ENCODE measurements at regions not wholly inside any gene's neighbourhood (a gene's known extent, or its start where the extent isn't known, plus 50 kb on each side); places are given as distances from the start of the nearest gene placed in this dataset.

- DNase-seq: no peak
- no peaks in the 10 kb centered on the region for H3K36me3 Mint-ChIP-seq
- peak overlapping the region in 1 of 6 donors; percentile 36 for H3K27ac Mint-ChIP-seq
- H3K9me3 Mint-ChIP-seq: peaks cover 0 to 5% (median 2%) of the 10 kb centered on the region in 6 donors
- H3K4me1 Mint-ChIP-seq: peaks cover 29 to 35% of the 10 kb centered on the region in 2 donors
- no peak overlapping the region for H3K4me3 Mint-ChIP-seq
- peaks cover 0 to 3% (median 0%) of the 10 kb centered on the region in 3 donors for H3K27me3 Mint-ChIP-seq (ENCODE audit: low read depth in 3 of 3)
These were observed 549.1 kb upstream of the BOD1L1 start for GRCh38 chr4:14176613-14177012.

GRCh38 chr4:14177987-14178386 lies 550.5 kb upstream of the BOD1L1 start:
- Mint-ChIP-seq H3K27ac (peak overlapping the region; percentile 53 to 83 (median 71)), H3K4me3 (peak overlapping the region; percentile 29 to 49 (median 36)), H3K36me3 (no peaks in the 10 kb centered on the region), H3K9me3 (peaks cover 0 to 4% (median 0%) of the 10 kb centered on the region in 6 donors), H3K4me1 (peaks cover 29 to 35% of the 10 kb centered on the region in 2 donors), H3K27me3 (ENCODE audit: low read depth in 3 of 3) (peaks cover 0 to 3% (median 0%) of the 10 kb centered on the region in 3 donors)
- DNase-seq: no peak

- peaks cover 29 to 35% of the 10 kb centered on the region in 2 donors for H3K4me1 Mint-ChIP-seq
- H3K4me3 Mint-ChIP-seq: peak overlapping the region; percentile 34 to 49 (median 36)
- H3K36me3 Mint-ChIP-seq: no peaks in the 10 kb centered on the region
- peak in 1 of 3 donors; percentile 6 for DNase-seq
- peak overlapping the region; percentile 53 to 83 (median 71) for H3K27ac Mint-ChIP-seq
- H3K9me3 Mint-ChIP-seq: peaks cover 0 to 4% (median 0%) of the 10 kb centered on the region in 6 donors
- peaks cover 0 to 2% (median 0%) of the 10 kb centered on the region in 3 donors for H3K27me3 Mint-ChIP-seq (ENCODE audit: low read depth in 3 of 3)
These were observed 550.9 kb upstream of the BOD1L1 start for GRCh38 chr4:14178421-14178820.

- peaks cover 0 to 2% (median 0%) of the 10 kb centered on the region in 3 donors for H3K27me3 Mint-ChIP-seq (ENCODE audit: low read depth in 3 of 3)
- peaks cover 0 to 2% (median 0%) of the 10 kb centered on the region in 6 donors for H3K9me3 Mint-ChIP-seq
- DNase-seq: no peak
- no peaks in the 10 kb centered on the region for H3K36me3 Mint-ChIP-seq
- peaks cover 29 to 35% of the 10 kb centered on the region in 2 donors for H3K4me1 Mint-ChIP-seq
- peak overlapping the region in 1 of 6 donors; percentile 23 for H3K27ac Mint-ChIP-seq
- H3K4me3 Mint-ChIP-seq: no peak overlapping the region
These were observed 552.6 kb upstream of the BOD1L1 start for GRCh38 chr4:14180166-14180565.

- DNase-seq: no peak
- Mint-ChIP-seq H3K9me3 (peaks cover 0 to 2% (median 0%) of the 10 kb centered on the region in 6 donors), H3K4me3 (no peak overlapping the region), H3K4me1 (peaks cover 29 to 35% of the 10 kb centered on the region in 2 donors), H3K27me3 (ENCODE audit: low read depth in 3 of 3) (no peaks in the 10 kb centered on the region), H3K27ac (peak overlapping the region in 1 of 6 donors; percentile 9), H3K36me3 (no peaks in the 10 kb centered on the region)
These were observed 553.6 kb upstream of the BOD1L1 start for GRCh38 chr4:14180983-14181601.

- Mint-ChIP-seq H3K27me3 (ENCODE audit: low read depth in 3 of 3) (no peaks in the 10 kb centered on the region), H3K36me3 (no peaks in the 10 kb centered on the region), H3K4me1 (peaks cover 23 to 29% of the 10 kb centered on the region in 2 donors), H3K4me3 (no peak overlapping the region), H3K9me3 (peaks cover 0 to 2% (median 0%) of the 10 kb centered on the region in 6 donors), H3K27ac (no peak overlapping the region)
- no peak for DNase-seq
These were observed 554.6 kb upstream of the BOD1L1 start for GRCh38 chr4:14182148-14182547.

- H3K9me3 Mint-ChIP-seq: peaks cover 0 to 6% (median 0%) of the 10 kb centered on the region in 6 donors
- no peak for DNase-seq
- H3K27me3 Mint-ChIP-seq (ENCODE audit: low read depth in 3 of 3): no peaks in the 10 kb centered on the region
- H3K27ac Mint-ChIP-seq: no peak overlapping the region
- peaks cover 2 to 8% of the 10 kb centered on the region in 2 donors for H3K4me1 Mint-ChIP-seq
- no peaks in the 10 kb centered on the region for H3K36me3 Mint-ChIP-seq
- H3K4me3 Mint-ChIP-seq: no peak overlapping the region
These were observed 556.7 kb upstream of the BOD1L1 start for GRCh38 chr4:14184265-14184664.

- peaks cover 0 to 1% (median 0%) of the 10 kb centered on the region in 3 donors for H3K27me3 Mint-ChIP-seq (ENCODE audit: low read depth in 3 of 3)
- peaks cover 0 to 6% (median 0%) of the 10 kb centered on the region in 6 donors for H3K9me3 Mint-ChIP-seq
- no peak overlapping the region for H3K4me3 Mint-ChIP-seq
- no peak for DNase-seq
- H3K27ac Mint-ChIP-seq: no peak overlapping the region
- H3K4me1 Mint-ChIP-seq: peaks cover 1 to 3% of the 10 kb centered on the region in 2 donors
- H3K36me3 Mint-ChIP-seq: no peaks in the 10 kb centered on the region
These were observed 557.2 kb upstream of the BOD1L1 start for GRCh38 chr4:14184767-14185166.

- Mint-ChIP-seq H3K4me1 (no peaks in the 10 kb centered on the region), H3K27ac (no peak overlapping the region), H3K4me3 (no peak overlapping the region), H3K36me3 (no peaks in the 10 kb centered on the region), H3K9me3 (peaks cover 0 to 5% (median 2%) of the 10 kb centered on the region in 6 donors), H3K27me3 (ENCODE audit: low read depth in 3 of 3) (peaks cover 0 to 1% (median 0%) of the 10 kb centered on the region in 3 donors)
- no peak for DNase-seq
These were observed 560.7 kb upstream of the BOD1L1 start for GRCh38 chr4:14188214-14188613.

- Mint-ChIP-seq H3K4me1 (no peaks in the 10 kb centered on the region), H3K9me3 (peaks cover 0 to 10% (median 2%) of the 10 kb centered on the region in 6 donors), H3K27ac (no peak overlapping the region)
These were observed 566.1 kb upstream of the BOD1L1 start for GRCh38 chr4:14193601-14194000.

GRCh38 chr4:14196131-14196530 lies 568.6 kb upstream of the BOD1L1 start:
- Mint-ChIP-seq H3K4me1 (no peaks in the 10 kb centered on the region), H3K9me3 (peaks cover 0 to 15% (median 0%) of the 10 kb centered on the region in 6 donors), H3K27me3 (ENCODE audit: low read depth in 3 of 3) (peaks cover 0 to 2% (median 0%) of the 10 kb centered on the region in 3 donors), H3K27ac (no peak overlapping the region), H3K36me3 (no peaks in the 10 kb centered on the region), H3K4me3 (no peak overlapping the region)
- DNase-seq: no peak

More at GRCh38 chr4:14193601-14194000, 566.1 kb upstream of the BOD1L1 start:
- Mint-ChIP-seq H3K27me3 (ENCODE audit: low read depth in 3 of 3) (peaks cover 0 to 2% (median 1%) of the 10 kb centered on the region in 3 donors), H3K4me3 (no peak overlapping the region), H3K36me3 (no peaks in the 10 kb centered on the region)
- DNase-seq: no peak

- DNase-seq: no peak
- Mint-ChIP-seq H3K27ac (no peak overlapping the region), H3K36me3 (no peaks in the 10 kb centered on the region), H3K9me3 (peaks cover 3 to 17% (median 12%) of the 10 kb centered on the region in 6 donors), H3K4me3 (no peak overlapping the region), H3K27me3 (ENCODE audit: low read depth in 3 of 3) (peaks cover 0 to 3% (median 0%) of the 10 kb centered on the region in 3 donors), H3K4me1 (no peaks in the 10 kb centered on the region)
These were observed 587.7 kb upstream of the BOD1L1 start for GRCh38 chr4:14215116-14215770.

- no peaks in the 10 kb centered on the region for H3K36me3 Mint-ChIP-seq
- DNase-seq: no peak
- no peaks in the 10 kb centered on the region for H3K4me1 Mint-ChIP-seq
- no peak overlapping the region for H3K4me3 Mint-ChIP-seq
- peaks cover 0 to 3% (median under 1%) of the 10 kb centered on the region in 3 donors for H3K27me3 Mint-ChIP-seq (ENCODE audit: low read depth in 3 of 3)
- no peak overlapping the region for H3K27ac Mint-ChIP-seq
- peaks cover 3 to 12% (median 10%) of the 10 kb centered on the region in 6 donors for H3K9me3 Mint-ChIP-seq
These were observed 589.9 kb upstream of the BOD1L1 start for GRCh38 chr4:14217401-14217800.

GRCh38 chr4:14218641-14219040 lies 591.1 kb upstream of the BOD1L1 start:
- no peaks in the 10 kb centered on the region for H3K36me3 Mint-ChIP-seq
- peaks cover 0 to 10% (median 2%) of the 10 kb centered on the region in 6 donors for H3K9me3 Mint-ChIP-seq
- no peak overlapping the region for H3K4me3 Mint-ChIP-seq
- no peak overlapping the region for H3K27ac Mint-ChIP-seq
- no peak for DNase-seq
- no peaks in the 10 kb centered on the region for H3K4me1 Mint-ChIP-seq
- H3K27me3 Mint-ChIP-seq (ENCODE audit: low read depth in 3 of 3): peaks cover 0 to 3% (median 2%) of the 10 kb centered on the region in 3 donors

Data from immature natural killer cell (primary cell).